Fibroblast of villous mesenchyme (primary cell): ENCODE measurements at regions not wholly inside any gene's neighbourhood (a gene's known extent, or its start where the extent isn't known, plus 50 kb on each side); places are given as distances from the start of the nearest gene placed in this dataset.
A peak's percentile ranks its signal among the peaks of the same experiment; 100 is the strongest.

Experiments used
- DNase-seq: peaks from one replicate; pipeline ENCODE4 v3.0.0-alpha.2; 2010; ENCODE audit warnings: low read depth
- H3K4me3 ChIP-seq: 2 replicates; pipeline ENCODE4 v1.5.1; 2011; ENCODE audit warnings: low read depth, mild to moderate bottlenecking, low read length
- CTCF ChIP-seq: IDR thresholded peaks from 2 replicates; pipeline ENCODE4 v1.5.1; 2012; ENCODE audit warnings: low read depth, mild to moderate bottlenecking, low read length; ENCODE audit not compliant: insufficient read depth

- TF ChIP-seq CTCF: no peak
- no peak for DNase-seq
- H3K4me3 ChIP-seq: no peak overlapping the region
Measured at GRCh38 chrX:63929608-63930007, 144.6 kb upstream of the ARHGEF9 start.

- no peak for DNase-seq
Measured at GRCh38 chrX:63927848-63928247, 142.8 kb upstream of the ARHGEF9 start.

GRCh38 chrX:63922221-63922620, 137.2 kb upstream of the ARHGEF9 start:
- no peak overlapping the region for H3K4me3 ChIP-seq
- TF ChIP-seq CTCF: no peak
- peak; percentile 3 for DNase-seq

More at GRCh38 chrX:63927848-63928247, 142.8 kb upstream of the ARHGEF9 start:
- TF ChIP-seq CTCF: no peak
- H3K4me3 ChIP-seq: no peak overlapping the region

- DNase-seq: no peak
- H3K4me3 ChIP-seq: no peak overlapping the region
- no peak for TF ChIP-seq CTCF
Measured at GRCh38 chrX:63920875-63921274, 135.9 kb upstream of the ARHGEF9 start.

GRCh38 chrX:63919081-63919480, 134.1 kb upstream of the ARHGEF9 start:
- no peak for TF ChIP-seq CTCF
- H3K4me3 ChIP-seq: no peak overlapping the region
- no peak for DNase-seq

- no peak for TF ChIP-seq CTCF
- DNase-seq: no peak
Measured at GRCh38 chrX:63918611-63919010, 133.6 kb upstream of the ARHGEF9 start.

GRCh38 chrX:63917296-63917695, 132.3 kb upstream of the ARHGEF9 start:
- no peak for TF ChIP-seq CTCF
- H3K4me3 ChIP-seq: no peak overlapping the region
- DNase-seq: no peak

More at GRCh38 chrX:63918611-63919010, 133.6 kb upstream of the ARHGEF9 start:
- no peak overlapping the region for H3K4me3 ChIP-seq
